HepG2 (cell line): ENCODE measurements at regions not wholly inside any gene's neighbourhood (a gene's known extent, or its start where the extent isn't known, plus 50 kb on each side); places are given as distances from the start of the nearest gene placed in this dataset.

Experiments used
- ESRRA ChIP-seq: sonication (generic); formaldehyde crosslinking; IDR thresholded peaks from 2 replicates; pipeline ENCODE4 v1.5.1; 2020; ENCODE audit warnings: mild to moderate bottlenecking, low read depth, missing genetic modification reagents
- KDM1A ChIP-seq: IDR thresholded peaks from 2 replicates; pipeline ENCODE4 v1.6.1; 2016; ENCODE audit warnings: missing compliant biosample characterization
- MBNL3 ChIP-seq: fragments of 250-450 bp; sonication (Bioruptor Pico); conservative IDR thresholded peaks from 2 replicates; pipeline ENCODE4 v1.8.0; 2022; ENCODE audit warnings: mild to moderate bottlenecking, inconsistent platforms
- ZNF335 ChIP-seq: sonication (generic); formaldehyde crosslinking; IDR thresholded peaks from 2 replicates; pipeline ENCODE4 v1.4.0; 2020; ENCODE audit warnings: missing genetic modification reagents
- ZNF589 ChIP-seq: sonication (generic); formaldehyde crosslinking; conservative IDR thresholded peaks from 2 replicates; pipeline ENCODE4 v1.8.0; 2022; ENCODE audit warnings: mild to moderate bottlenecking, moderate library complexity, missing genetic modification reagents
- TF ChIP-seq, protein P1 (sequence below): sonication (generic); formaldehyde crosslinking; IDR thresholded peaks from 2 replicates; pipeline ENCODE4 v1.5.0; 2020; ENCODE audit warnings: mild to moderate bottlenecking, missing genetic modification reagents, moderate library complexity

DNA sequence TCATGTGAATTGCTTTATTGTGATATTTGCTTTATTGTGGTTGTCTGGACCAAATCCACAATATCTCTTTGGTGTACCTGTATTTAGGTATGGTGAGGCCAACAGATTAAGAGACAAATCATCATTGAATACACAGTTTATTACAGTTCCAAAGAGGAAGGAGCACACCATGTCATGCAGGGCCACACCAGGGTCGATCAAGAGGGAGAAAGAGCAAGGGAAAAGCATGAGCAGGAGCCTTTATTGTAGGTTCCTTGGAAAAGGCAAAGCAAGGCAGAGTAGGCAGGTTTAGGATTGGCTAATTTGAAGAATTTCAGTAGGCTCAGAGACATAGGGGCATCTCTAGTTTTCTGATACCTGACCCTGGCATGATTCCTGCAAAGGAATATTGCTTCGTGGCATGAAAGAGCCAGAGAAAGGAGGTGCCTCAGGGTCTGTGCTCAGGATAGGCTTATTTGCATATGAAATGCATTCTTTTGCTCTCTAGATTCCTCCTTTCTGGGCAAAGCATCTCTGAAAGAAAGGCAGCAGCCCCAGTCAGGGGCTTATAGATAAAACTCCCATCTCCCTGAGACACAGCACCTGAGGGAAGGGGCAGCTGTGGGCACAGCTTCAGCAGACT is 214.2 kb upstream of the ERBB4 start:
- no peak for TF ChIP-seq ZNF589 (CRISPR knock-in tag)
- TF ChIP-seq, protein P1, sequence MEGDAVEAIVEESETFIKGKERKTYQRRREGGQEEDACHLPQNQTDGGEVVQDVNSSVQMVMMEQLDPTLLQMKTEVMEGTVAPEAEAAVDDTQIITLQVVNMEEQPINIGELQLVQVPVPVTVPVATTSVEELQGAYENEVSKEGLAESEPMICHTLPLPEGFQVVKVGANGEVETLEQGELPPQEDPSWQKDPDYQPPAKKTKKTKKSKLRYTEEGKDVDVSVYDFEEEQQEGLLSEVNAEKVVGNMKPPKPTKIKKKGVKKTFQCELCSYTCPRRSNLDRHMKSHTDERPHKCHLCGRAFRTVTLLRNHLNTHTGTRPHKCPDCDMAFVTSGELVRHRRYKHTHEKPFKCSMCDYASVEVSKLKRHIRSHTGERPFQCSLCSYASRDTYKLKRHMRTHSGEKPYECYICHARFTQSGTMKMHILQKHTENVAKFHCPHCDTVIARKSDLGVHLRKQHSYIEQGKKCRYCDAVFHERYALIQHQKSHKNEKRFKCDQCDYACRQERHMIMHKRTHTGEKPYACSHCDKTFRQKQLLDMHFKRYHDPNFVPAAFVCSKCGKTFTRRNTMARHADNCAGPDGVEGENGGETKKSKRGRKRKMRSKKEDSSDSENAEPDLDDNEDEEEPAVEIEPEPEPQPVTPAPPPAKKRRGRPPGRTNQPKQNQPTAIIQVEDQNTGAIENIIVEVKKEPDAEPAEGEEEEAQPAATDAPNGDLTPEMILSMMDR (CRISPR knock-in tag): no peak
- TF ChIP-seq MBNL3 (CRISPR knock-in tag): no peak
- no peak for TF ChIP-seq ESRRA (CRISPR knock-in tag)
- no peak for TF ChIP-seq KDM1A (CRISPR knock-in tag)
- TF ChIP-seq ZNF335 (CRISPR knock-in tag): no peak
